K562 (cell line): ENCODE measurements at regions not wholly inside any gene's neighbourhood (a gene's known extent, or its start where the extent isn't known, plus 50 kb on each side); places are given as distances from the start of the nearest gene placed in this dataset.

Experiments
- ATAC-seq: fragments of 200-7000 bp; cut with Tn5 transposase; 3 replicates; pipeline ENCODE4 v1.9.1; 2020; ENCODE audit warnings: moderate library complexity
- BruUV-seq: library from RNA; stranded (reverse); fragments of 400-500 nt; replicated peaks from 2 replicates; lab custom pipeline; 2021; lab: Mats Ljungman, UMichigan
- CTCF ChIA-PET: fragments of 300-600 bp; formaldehyde crosslinking; extraction: SDS; loops from one replicate; lab custom pipeline; 2021; ENCODE audit warnings: low intra/inter-chr PET ratio; lab: Yijun Ruan, JAX
- POLR2A ChIA-PET: fragments of 300-600, 350-650 bp; sonication (Branson Sonifier 250); formaldehyde crosslinking; extraction: SDS; loops from one replicate; lab custom pipeline; 2021; ENCODE audit warnings: antibody characterized with exemption, inconsistent platforms; lab: Yijun Ruan, JAX
- DNase-seq, 4 experiments: peaks; one replicate each; pipeline versions ENCODE4 v3.0.0 to v3.0.0-alpha.2; 2011 to 2018; ENCODE audit warnings: low spot score in 3 of 4, mixed read lengths in 3 of 4; ENCODE audit errors: extremely low read depth in 1 of 4
- FAIRE-seq: peaks from 2 replicates; lab custom pipeline; 2011; peaks lifted over from hg19 to GRCh38; lab: Jason Lieb, UNC
- H2AFZ ChIP-seq: 2 replicates; pipeline ENCODE4 v1.6.0; 2011; ENCODE audit warnings: low read depth, low read length, control low read depth, inconsistent platforms
- H3K27ac ChIP-seq: fragments of 200-600 bp; 3 replicates; pipeline ENCODE4 v1.8.0; 2011; ENCODE audit warnings: low read depth, mild to moderate bottlenecking, control low read depth, inconsistent platforms, low read length, moderate library complexity, mixed read lengths; ENCODE audit errors: extremely low read depth
- H3K27me3 ChIP-seq, 2 experiments: fragments of 300-600 bp in 1 of 2; 2 replicates in 1 of 2; 3 replicates in 1 of 2; pipeline versions ENCODE4 v1.6.0 to v1.8.0; 2011; ENCODE audit warnings: inconsistent platforms in 2 of 2, low read length in 2 of 2, mild to moderate bottlenecking in 1 of 2, mixed read lengths in 1 of 2, moderate library complexity in 1 of 2; ENCODE audit not compliant: control insufficient read depth in 2 of 2, insufficient read depth in 2 of 2
- H3K36me3 ChIP-seq: fragments of 300-600 bp; 3 replicates; pipeline ENCODE4 v1.8.0; 2011; ENCODE audit warnings: mild to moderate bottlenecking, low read length, inconsistent platforms; ENCODE audit not compliant: control insufficient read depth, insufficient read depth
- H3K4me1 ChIP-seq, 2 experiments: fragments of 200-600 bp in 1 of 2; replicated peaks in 1 of 2; 2 replicates in 1 of 2; 3 replicates in 1 of 2; pipeline versions ENCODE4 v1.5.1 to v1.8.0; 2011; ENCODE audit warnings: inconsistent platforms in 2 of 2, low read length in 2 of 2, mild to moderate bottlenecking in 1 of 2, mixed read lengths in 1 of 2, moderate library complexity in 1 of 2; ENCODE audit not compliant: control insufficient read depth in 2 of 2, insufficient read depth in 2 of 2
- H3K4me2 ChIP-seq: 2 replicates; pipeline ENCODE4 v1.6.1; 2011; ENCODE audit warnings: low read length, control low read depth, inconsistent platforms, mixed read lengths; ENCODE audit not compliant: insufficient read depth
- H3K4me3 ChIP-seq: fragments of 200-600 bp; sonication (generic), shearing (Covaris generic); 2 replicates; pipeline ENCODE4 v1.5.1; 2016; ENCODE audit warnings: control low read depth, inconsistent platforms
- H3K79me2 ChIP-seq: fragments of 200-600 bp; 3 replicates; pipeline ENCODE4 v1.8.0; 2011; ENCODE audit warnings: low read length, inconsistent platforms; ENCODE audit not compliant: control insufficient read depth, insufficient read depth
- H3K9ac ChIP-seq, 2 experiments: 2 replicates each; pipeline versions ENCODE4 v1.6.0 to v1.6.1; 2011; ENCODE audit warnings: low read depth in 2 of 2, low read length in 2 of 2, control low read depth in 1 of 2, inconsistent platforms in 1 of 2, mild to moderate bottlenecking in 1 of 2, mixed read lengths in 1 of 2; ENCODE audit not compliant: insufficient read depth in 1 of 2
- H3K9me1 ChIP-seq: one replicate; pipeline ENCODE4 v1.6.0; 2011; ENCODE audit warnings: inconsistent platforms, mild to moderate bottlenecking, low read length, moderate library complexity; ENCODE audit not compliant: control insufficient read depth, insufficient read depth
- H3K9me3 ChIP-seq: replicated peaks from 2 replicates; pipeline ENCODE4 v1.5.1; 2011; ENCODE audit warnings: low read depth, low read length, inconsistent platforms; ENCODE audit not compliant: control insufficient read depth, insufficient read depth
- H4K20me1 ChIP-seq: replicated peaks from 2 replicates; pipeline ENCODE4 v1.6.1; 2011; ENCODE audit warnings: low read length, inconsistent platforms, mixed read lengths; ENCODE audit not compliant: control insufficient read depth, insufficient read depth
- ATF7 ChIP-seq: fragments of 450-650 bp; IDR thresholded peaks from 2 replicates; pipeline ENCODE4 v1.7.1; 2014; ENCODE audit warnings: mild to moderate bottlenecking, moderate library complexity
- CBX8 ChIP-seq: fragments of 200-600 bp; sonication (generic); IDR thresholded peaks from 2 replicates; pipeline ENCODE4 v1.6.1; 2012; ENCODE audit warnings: borderline replicate concordance, mixed run types, low read depth, mild to moderate bottlenecking, moderate library complexity, mixed read lengths, low read length, control low read depth, inconsistent platforms; ENCODE audit not compliant: poor library complexity, severe bottlenecking; ENCODE audit errors: extremely low read depth
- GTF2B ChIP-seq: IDR thresholded peaks from 2 replicates; pipeline ENCODE4 v1.6.1; 2011; ENCODE audit not compliant: insufficient read length; ENCODE audit errors: extremely low read depth
- HMG20A ChIP-seq: fragments of 450-650 bp; formaldehyde crosslinking; conservative IDR thresholded peaks from 2 replicates; pipeline ENCODE4 v1.4.0; 2020; ENCODE audit warnings: mild to moderate bottlenecking, mixed read lengths
- PHB2 ChIP-seq: fragments of 450-650 bp; IDR thresholded peaks from 2 replicates; pipeline ENCODE4 v1.6.1; 2017; ENCODE audit warnings: low read depth
- SETDB1 ChIP-seq: IDR thresholded peaks from one replicate; pipeline ENCODE4 v1.6.1; 2012; ENCODE audit warnings: low read length, control low read depth, inconsistent platforms
- YY1 ChIP-seq, 3 experiments: IDR thresholded peaks; 2 replicates each; pipeline ENCODE4 v1.6.1; 2011; ENCODE audit warnings: low read length in 2 of 3, mild to moderate bottlenecking in 2 of 3, moderate library complexity in 2 of 3, borderline replicate concordance in 1 of 3, control low read depth in 1 of 3, low read depth in 1 of 3; ENCODE audit not compliant: insufficient read depth in 3 of 3, insufficient replicate concordance in 2 of 3, control insufficient read depth in 1 of 3, insufficient read length in 1 of 3; ENCODE audit errors: extremely low read depth in 1 of 3
- ZNF445 ChIP-seq: fragments of 250-450 bp; sonication (Bioruptor Pico); IDR thresholded peaks from 2 replicates; pipeline ENCODE4 v1.4.0; 2020; ENCODE audit warnings: low read depth, mild to moderate bottlenecking, moderate library complexity
- WGBS: fragments of 100-300 bp; shearing (Covaris generic); methylation state at CpG from one replicate; pipeline ENCODE4 v1.1.6; 2016; ENCODE audit warnings: low coverage, mixed read lengths; ENCODE audit not compliant: insufficient coverage; ENCODE audit errors: missing lambda C conversion rate; 5-methylcytosine and 5-hydroxymethylcytosine counted together
- in situ Hi-C: fragments of 300-500 bp; cut with MboI; formaldehyde crosslinking; loops from 4 replicates; pipeline ENCODE4 v1.15.0; 2018; ENCODE audit warnings: inconsistent platforms, mixed read lengths
- intact Hi-C: fragments of 100-400 bp; cut with micrococcal nuclease; formaldehyde crosslinking; loops from 2 replicates; pipeline ENCODE4 v1.14.2; 2022

GRCh38 chr10:88062385-88062784 is 199.0 kb downstream of the PTEN start:
- WGBS, result 22% methylated on average over 1 of the region's 6 CpGs
- Histone ChIP-seq H3K4me3 (no peak overlapping the region), H3K27me3 (no peaks in the 10 kb centered on the region), H3K79me2 (no peaks in the 10 kb centered on the region), H3K4me1 (no peaks in the 10 kb centered on the region; a peak in 2 of 5 replicates), H3K36me3 (no peaks in the 10 kb centered on the region), H3K9me1 (no peaks in the 10 kb centered on the region), H3K4me2 (no peak overlapping the region), H3K9me3 (no peaks in the 10 kb centered on the region), H4K20me1 (no peaks in the 10 kb centered on the region), H2AFZ (no peak overlapping the region), H3K9ac (no peak overlapping the region), H3K27ac (no peak overlapping the region)
- DNase-seq, result no peak
- in situ Hi-C loops, result no loop called here
- no peak for TF ChIP-seq ATF7
- no peak for TF ChIP-seq SETDB1
- no peak for TF ChIP-seq YY1 (IDR thresholded peaks at IDR 0.05; ENCODE audit: borderline replicate concordance in 1 of 3, control insufficient read depth in 1 of 3, extremely low read depth in 1 of 3, insufficient read depth in 3 of 3, insufficient read length in 1 of 3, insufficient replicate concordance in 2 of 3, low read depth in 1 of 3, low read length in 2 of 3)
- no peak for TF ChIP-seq ZNF445
- no peak for TF ChIP-seq GTF2B
- no peak for TF ChIP-seq CBX8
- TF ChIP-seq HMG20A (CRISPR knock-in tag), result no peak
- no peak for TF ChIP-seq PHB2
- FAIRE-seq, result no peak
- ATAC-seq, result no peak
- CTCF ChIA-PET, result no interaction called here
- POLR2A ChIA-PET, result interaction anchor here (1.3 kb wide), 1 partner anchor 10 kb away, joined by 4 read pairs; no protein-coding TSS in a partner anchor
- BruUV-seq, result no TSS peak
- intact Hi-C loops, result no loop called here
